ENCODE measurements at regions not wholly inside any gene's neighbourhood (a gene's known extent, or its start where the extent isn't known, plus 50 kb on each side); places are given as distances from the start of the nearest gene placed in this dataset.
A peak's percentile ranks its signal among the peaks of the same experiment; 100 is the strongest.

DNA sequence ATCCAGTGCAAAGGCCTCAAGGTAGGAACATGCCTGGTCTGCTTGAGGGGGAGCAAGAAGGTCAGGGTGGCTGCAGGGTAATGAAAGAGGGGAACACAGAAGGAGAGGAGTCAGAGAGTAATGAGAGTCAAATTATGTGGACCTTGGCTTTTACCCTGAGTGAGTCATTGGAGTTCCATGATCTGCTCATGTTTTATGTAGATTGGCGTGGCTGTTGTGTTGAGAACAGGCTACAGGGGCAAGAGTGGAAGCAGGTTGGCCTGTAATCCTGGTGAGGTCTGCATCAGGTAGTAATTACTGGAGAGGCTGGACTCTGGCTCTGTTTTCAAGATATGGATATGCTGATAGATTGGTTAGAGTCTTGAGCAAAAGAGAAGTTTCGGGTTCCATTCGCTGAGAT lies 177.7 kb upstream of the NR3C1 start:
- intact Hi-C loops (cut with DNase I): no loop called here
- no peak for ATAC-seq

DNA sequence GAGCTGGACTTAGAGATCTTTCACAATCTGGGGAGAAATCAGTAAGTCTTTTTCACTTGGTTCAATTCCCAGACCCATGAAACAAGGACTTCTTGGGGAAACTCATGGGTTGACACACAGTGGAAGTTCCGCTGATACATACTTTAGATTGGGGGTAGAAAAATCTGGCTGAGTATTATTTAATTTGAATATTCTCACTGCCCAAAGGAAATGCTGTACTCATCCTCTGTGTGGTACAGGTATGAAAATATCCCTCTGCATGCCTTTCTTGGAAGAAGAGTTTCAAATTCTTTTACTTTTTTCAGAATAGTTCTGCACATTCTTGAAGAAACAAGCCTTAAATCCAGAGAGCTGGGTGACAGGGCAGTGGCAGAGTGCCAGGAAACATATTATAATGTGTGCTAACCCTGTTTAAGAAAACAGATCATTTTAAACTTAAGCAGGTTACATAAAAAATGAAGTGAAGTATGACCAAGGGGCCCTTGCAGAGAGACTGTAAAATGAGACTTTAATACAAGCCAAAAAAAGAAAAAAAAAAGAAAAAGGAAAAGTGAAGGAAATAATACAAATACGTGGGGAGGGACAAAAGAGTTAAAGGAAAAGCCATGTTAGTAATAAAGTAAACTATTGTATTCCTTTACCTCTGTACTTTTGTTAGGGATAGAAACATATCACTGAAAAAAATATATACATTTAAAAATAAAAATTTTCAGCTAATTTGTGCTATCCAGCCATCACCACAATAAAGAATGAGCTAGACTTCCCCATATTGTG lies 173.4 kb upstream of the NR3C1 start:
- DNase-seq (ENCODE audit: low spot score) (no peak), ATAC-seq (no peak)
- intact Hi-C loops (cut with DNase I): no loop called here

More for the DNA sequence above, 177.7 kb upstream of the NR3C1 start:
- no peak for DNase-seq (ENCODE audit: low spot score)

DNA sequence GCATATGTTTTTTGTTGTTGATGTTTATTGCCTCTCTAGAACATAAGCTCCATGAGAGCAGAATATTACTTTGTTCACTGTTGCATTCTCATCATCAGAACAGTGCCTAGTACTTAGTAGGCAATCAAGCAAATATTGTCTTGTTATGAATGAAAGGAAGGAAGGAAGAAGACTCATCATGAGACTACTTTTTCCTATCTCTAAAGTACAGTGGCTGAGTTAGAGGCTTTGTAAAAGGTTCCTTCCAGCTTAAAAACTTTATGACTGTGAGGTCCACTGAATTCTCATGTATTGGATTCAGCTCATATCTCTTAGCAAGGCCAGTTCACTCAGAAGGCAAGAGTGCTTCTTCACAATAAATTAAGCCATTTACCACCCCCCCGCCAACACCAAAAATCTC lies 171.8 kb upstream of the NR3C1 start:
- intact Hi-C loops (cut with DNase I): no loop called here
- no peak for ATAC-seq
- DNase-seq (ENCODE audit: low spot score): no peak

DNA sequence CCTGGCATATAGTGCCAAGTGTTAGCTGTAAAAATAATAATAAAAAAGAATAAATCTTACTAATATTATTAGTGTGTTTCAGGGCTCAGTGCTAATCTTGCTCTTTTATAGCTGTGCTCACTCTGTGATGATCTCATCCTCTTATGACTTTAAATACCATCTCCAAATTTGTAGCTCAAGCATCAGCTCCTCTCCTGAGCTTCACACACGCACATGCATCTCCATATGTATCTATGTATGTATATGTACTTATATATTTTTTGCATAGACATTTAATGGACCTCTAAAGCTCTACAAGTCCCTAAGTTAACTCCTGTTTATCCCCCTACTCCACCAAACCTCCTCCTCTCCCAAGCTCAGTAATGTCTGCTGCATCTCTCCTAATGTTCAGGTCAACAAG lies 170.8 kb upstream of the NR3C1 start:
- no peak for ATAC-seq

DNA sequence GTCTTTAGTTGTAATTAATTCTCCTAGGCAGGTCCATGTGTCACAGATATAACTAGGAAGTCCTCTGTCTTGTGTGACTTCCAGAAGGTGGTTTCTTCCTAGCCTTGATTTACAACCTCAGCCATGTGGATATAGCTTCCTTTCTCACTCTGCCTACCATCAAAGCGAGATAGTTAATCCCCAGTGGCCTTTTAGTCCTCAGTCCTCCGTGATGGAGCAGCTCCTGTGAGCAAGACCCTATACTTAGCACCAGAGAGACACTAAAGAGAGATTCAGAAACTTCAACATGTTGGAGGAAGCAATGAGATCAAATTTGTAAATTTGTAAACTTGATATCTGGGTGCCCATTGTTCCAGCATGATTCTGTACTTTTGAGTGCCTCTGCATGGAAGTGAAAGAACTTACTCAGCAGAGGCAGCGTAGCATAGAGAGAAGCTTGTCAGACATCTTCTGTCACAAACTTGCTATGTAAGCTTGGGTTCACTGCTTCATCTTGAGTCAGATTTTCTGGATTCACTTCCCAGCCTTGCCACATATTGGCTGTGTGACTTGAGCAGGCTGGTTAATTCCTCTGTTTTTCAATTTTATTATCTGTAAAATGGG lies 170.2 kb upstream of the NR3C1 start:
- ATAC-seq (peak; percentile 66), DNase-seq (ENCODE audit: low spot score) (no peak)
- intact Hi-C loops (cut with DNase I): no loop called here

More for the DNA sequence above, 170.8 kb upstream of the NR3C1 start:
- DNase-seq (ENCODE audit: low spot score): no peak
- intact Hi-C loops (cut with DNase I): no loop called here

DNA sequence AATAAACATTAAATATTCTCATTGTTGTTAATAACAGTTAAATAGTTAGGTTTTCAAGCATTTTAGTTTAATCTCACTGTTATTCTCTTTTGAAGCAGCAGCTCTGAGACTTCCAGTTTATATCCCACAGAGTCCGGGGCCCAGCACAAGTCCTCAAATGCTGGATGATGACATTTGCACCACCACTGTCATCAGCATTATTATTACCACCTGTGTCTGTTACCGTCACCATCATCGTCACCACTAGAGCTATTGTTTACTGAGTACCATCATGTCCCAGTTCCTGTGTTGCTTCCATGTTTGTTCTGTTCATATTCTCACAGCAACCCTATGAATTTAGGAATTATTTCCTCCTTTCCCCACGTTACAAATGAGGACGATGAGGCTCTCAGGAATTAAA lies 169.2 kb upstream of the NR3C1 start:
- no peak for ATAC-seq
- DNase-seq (ENCODE audit: low spot score): no peak
- intact Hi-C loops (cut with DNase I): no loop called here

DNA sequence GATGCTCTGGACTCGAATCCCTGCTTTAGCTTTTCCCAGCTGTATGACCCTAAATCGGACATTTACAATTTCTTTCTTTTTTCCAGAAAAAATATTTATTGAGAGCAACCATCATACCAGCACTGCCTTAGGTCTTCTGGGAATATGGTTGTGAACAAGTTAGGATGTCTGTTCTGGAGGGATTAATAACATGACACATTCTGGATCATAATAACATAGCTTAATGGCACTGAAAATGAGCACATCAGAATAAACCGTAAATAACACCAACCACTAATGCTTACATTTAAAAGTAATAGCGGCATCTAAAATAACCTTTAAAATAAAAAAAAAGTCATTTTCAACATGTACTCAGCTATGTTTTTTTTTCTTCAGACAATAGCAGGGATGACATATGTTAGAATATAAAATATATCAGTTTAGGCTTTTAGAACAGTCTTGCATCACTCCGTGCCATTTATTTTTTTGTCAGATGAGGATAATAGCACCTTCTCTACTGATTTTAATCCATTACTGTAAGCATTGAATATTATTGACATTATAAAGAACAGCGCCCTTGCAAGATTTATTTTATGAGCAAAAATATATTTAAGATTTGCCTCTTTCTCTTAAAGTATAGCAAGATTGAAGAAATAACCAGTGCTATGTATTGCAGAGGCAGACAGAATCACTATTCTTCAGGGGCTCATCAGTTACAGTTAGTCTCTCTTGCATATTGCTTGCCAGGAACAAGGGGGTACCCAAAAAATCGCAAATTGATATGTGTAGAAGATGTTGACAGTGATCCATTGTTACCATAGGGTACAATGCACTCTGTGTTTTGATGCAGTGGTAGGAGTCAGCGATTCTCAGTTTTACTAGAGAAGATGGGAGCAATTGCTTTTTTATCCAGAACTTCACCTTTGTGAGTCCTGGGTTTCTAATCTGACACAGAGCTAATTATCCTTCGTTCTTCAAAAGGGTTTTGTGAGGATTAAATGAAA lies 168.4 kb upstream of the NR3C1 start:
- ATAC-seq (no peak), DNase-seq (ENCODE audit: low spot score) (no peak)
- intact Hi-C loops (cut with DNase I): no loop called here

DNA sequence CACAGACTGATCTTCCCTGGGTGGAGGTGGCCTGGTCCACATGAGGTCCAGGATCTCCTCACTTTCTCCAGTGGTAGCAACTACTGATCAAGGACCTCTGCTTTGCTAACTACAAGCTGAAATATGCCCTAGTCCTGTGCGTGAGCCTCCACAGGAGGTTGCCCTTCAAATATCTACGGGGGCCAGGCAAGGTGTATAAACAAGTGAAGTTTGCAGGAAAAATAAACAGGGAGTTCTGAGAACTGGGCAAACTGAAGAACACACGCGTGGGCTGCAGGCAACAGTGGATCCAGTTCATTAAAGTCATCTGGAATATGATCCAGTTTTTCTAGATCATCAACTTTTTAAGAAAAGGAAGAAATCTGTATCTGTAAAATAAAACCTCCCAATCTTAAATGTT lies 167.5 kb upstream of the NR3C1 start:
- intact Hi-C loops (cut with DNase I): no loop called here
- DNase-seq (ENCODE audit: low spot score): no peak
- ATAC-seq: no peak

DNA sequence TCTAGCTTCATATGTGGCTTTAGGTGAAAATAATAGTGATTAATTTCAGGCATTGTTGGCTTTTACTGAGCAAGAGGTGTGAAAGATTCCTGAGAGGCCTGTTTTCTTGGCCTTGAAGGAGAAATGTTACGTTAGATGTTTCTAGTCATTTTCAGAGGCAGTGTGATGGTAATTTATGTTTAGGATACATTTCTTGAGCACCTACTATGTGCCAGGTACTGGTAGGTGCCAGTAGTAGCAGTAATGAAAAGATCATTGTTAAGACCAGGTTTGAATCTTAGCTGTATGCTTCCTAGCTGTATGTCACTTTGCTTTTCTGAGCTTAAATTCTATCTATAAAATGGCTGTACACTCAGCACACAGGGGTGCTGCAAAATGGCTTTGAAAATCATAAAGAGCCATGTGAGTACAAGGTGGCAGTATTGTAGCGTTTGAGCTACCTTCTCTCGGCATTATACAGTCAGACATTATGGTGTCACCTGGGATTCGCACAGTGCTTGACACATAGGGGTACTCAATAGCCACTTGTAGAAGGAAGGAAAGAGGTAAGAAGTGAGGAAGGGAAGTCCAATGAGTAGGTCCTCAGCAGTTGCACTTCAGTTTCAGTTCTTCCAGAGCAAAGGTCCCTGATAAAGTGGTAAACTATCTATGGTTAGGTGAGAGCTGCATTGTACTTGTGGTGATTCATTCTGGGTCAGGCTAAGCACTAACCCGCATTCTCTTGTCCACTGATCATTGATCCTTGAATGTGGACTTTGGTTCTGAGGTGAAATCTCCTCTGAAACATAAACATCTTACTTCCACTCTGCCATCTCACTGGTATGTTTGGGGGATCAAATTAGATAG lies 166.5 kb upstream of the NR3C1 start:
- ATAC-seq (no peak), DNase-seq (ENCODE audit: low spot score) (no peak)
- intact Hi-C loops (cut with DNase I): no loop called here

DNA sequence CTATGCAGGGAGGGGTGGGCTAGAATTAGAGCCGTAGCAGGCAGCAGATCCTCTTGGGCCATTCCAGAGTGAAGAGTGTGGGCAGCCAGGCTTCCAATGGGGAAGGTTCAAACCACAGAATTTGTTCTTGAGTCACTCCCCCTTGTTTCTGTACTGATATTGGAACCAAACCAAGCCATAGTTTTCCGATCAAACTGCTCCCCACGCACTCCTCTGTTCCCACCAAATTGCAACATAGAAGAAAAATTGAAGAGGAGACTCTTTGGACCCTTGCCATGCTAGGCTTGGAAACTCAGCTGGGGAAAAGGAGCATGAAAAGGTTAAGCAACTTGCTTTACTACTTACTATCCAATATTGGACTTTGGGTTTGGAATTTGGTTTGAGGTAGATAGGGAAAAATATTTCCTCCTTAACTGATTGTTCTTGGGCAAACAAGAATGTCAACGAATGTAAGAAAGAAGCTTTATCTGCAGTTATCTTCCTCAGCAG lies 165.8 kb upstream of the NR3C1 start:
- ATAC-seq: peak; percentile 71
- peak; percentile 59 for DNase-seq (ENCODE audit: low spot score)
- intact Hi-C loops (cut with DNase I): no loop called here

DNA sequence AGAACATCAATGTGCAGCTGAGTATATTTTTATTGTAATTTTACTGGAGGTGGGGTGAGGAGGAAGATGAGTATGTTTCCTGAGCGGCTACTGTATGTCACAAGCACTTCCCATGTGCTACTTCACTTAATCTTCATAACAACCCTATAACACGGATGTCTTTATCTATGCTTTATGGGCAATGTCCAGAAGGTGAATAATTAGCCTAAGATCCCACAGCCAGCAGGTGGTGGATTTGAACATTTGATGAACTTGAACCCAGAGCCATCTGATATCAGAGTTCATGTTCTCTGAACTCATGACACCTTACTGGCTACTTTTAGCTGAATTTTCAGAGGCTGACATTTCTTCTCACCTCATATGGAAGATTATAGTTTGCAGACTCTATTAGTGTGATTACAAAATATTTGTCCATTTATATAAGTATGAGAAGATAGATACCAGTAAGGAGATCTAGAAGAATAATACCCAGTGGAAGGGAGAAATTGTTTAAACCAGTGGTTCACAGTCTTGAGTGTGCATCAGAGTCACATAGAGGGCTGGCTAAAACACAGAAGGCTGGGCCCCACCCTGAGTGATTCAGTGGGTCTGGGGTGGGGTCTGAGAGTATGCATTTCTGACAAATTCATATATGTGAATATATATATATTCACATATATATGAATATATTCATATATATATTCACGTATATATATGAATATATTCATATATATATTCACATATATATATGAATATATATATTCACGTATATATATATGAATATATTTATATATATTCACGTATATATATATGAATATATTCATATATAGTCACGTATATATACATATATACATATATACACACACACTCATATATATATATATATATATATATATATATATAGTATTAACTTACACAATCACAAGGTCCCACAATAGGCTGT lies 164.4 kb upstream of the NR3C1 start:
- DNase-seq (ENCODE audit: low spot score): no peak
- no peak for ATAC-seq
- intact Hi-C loops (cut with DNase I): no loop called here

DNA sequence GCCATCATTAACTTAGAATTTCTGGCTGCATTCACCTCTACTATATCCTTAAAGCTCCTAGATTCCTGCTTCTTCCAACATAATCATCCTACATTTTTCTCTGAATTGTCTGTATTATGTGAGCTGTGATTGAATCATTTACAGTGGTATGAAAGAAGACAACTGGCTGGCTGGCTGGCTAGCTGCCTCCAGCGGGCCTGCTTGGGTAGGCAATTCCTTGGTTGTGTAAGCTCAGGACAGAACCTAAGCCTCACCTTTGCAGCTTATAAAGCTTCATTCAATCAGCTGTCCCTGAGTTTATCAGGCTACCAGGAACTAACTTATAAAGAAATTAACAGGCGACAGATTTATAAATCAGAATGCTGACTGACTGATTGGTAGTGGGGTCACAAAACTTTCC lies 162.7 kb upstream of the NR3C1 start:
- ATAC-seq (no peak), DNase-seq (ENCODE audit: low spot score) (no peak)
- intact Hi-C loops (cut with DNase I): no loop called here

DNA sequence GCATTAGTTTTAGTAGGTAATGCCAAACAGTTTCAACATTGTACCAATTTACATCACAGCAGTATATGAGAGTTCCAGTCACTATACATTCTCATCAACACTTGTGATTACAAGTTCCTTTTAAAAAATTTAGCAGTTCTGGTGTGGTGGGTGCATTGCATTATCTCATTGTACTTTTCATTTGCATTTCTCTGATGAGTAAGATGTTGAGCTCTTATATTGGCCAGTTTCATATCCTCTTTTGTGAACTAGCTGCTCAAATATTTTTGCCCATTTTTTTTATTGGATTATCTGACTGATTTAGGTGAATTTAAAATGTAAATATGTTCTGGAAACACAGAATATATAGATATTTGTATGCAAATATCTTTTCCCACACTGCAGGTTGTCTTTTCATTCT lies 160.9 kb upstream of the NR3C1 start:
- DNase-seq (ENCODE audit: low spot score) (no peak), ATAC-seq (no peak)
- intact Hi-C loops (cut with DNase I): no loop called here

DNA sequence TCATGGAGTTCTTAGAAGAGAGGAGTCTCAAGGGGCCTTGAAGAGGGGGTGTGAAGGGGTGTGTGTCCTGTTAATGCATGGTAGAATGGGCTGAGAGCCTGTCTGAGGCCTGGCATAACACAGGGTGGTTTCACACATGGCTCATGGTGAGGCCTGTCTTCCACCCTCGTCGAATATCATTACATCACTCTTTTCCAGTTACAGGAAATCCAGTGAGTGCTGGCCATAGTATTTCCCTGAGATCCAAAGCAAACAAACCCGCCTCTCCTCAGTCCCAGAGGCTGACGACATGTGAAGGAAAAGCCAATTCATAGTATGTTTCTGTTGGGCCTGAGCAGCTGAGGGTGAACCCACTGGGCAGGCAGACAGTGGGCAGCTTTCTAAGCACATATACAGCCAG lies 159.4 kb upstream of the NR3C1 start:
- DNase-seq (ENCODE audit: low spot score): no peak
- intact Hi-C loops (cut with DNase I): no loop called here
- ATAC-seq: peak; percentile 96

DNA sequence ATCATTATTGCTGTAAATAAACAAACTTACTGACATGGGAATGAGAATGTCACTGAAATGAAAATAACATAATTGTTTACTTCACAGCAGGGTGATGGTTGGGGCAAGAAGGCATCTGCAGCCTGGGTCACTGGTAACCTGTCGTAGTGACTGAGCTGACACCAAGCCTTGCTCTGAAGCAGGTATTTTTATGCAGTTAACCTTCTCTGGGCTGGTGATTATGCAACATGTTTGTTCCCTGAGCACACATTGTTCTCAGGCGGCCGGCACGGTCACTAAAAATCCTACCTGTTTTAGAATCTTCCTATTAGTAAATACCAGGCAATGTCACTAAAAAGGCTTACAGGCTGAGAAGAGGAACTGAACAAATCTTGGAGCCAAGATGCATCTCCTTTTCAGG lies 157.7 kb upstream of the NR3C1 start:
- no peak for DNase-seq (ENCODE audit: low spot score)
- ATAC-seq: no peak
- intact Hi-C loops (cut with DNase I): no loop called here

DNA sequence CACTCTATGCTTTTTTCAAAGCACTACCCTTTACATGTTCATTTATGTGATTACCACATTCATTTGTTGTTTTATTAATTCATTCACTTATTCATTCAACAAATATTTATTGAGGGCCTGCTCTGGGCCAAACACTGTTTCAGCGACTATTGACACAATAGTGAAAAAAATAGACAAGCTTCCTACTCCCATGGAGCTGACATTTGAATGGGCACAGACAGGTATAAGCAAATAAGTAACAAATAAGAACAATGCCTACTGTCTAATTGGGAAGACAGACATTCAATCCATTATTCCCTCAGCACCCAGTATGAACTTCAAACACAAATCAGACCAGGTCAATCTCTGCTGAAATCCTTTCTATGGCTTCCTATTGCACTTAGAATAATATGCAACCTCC lies 156.9 kb upstream of the NR3C1 start:
- intact Hi-C loops (cut with DNase I): no loop called here
- no peak for DNase-seq (ENCODE audit: low spot score)
- ATAC-seq: no peak

DNA sequence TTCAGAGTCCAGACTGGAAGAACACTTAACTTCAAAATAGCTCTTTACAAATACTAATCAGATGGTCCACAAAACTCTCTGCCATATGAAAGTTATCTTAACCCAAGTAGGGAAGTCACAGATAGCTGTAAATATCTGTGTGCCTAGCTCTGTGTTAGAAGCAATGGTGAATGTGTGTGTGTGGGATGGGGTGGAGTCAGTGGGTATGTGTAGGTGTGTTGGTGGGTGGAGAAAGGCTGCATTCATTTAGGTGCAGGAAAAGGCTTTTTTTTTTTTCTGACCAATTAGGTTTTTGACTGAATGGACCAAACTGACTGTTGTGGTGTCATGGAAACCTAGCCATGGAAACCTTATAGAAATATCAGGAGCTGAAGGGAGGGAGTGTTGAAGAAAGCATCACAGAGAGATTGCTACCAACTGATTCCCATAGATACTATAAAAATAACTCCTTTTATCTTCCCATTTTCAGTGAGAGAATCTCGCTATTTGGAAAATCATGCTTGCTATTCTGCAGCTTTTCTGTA lies 156.2 kb upstream of the NR3C1 start:
- no peak for ATAC-seq
- DNase-seq (ENCODE audit: low spot score): no peak
- intact Hi-C loops (cut with DNase I): no loop called here

DNA sequence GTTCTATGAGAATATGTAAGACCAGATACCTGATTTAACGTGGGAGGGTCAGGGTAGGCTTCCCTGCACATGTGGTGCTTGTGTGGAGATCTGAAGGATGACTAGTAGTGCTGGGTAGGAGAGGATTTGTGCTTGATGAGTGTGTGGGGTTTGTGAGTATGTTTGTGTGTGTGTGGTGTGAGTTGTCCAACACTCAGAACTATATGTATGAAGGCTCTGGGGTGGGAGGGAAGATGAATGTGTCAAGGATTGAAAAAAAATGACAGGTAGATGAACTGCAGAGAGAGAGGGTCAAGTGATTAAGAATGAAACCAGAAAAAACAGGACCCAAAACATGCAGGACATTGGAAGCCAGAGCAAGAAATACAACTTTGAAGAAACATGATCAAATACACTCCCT lies 154.6 kb upstream of the NR3C1 start:
- ATAC-seq (no peak), DNase-seq (ENCODE audit: low spot score) (no peak)
- intact Hi-C loops (cut with DNase I): no loop called here

Measured in sciatic nerve (tissue), 2 donors.